K562 (cell line): ENCODE measurements at regions not wholly inside any gene's neighbourhood (a gene's known extent, or its start where the extent isn't known, plus 50 kb on each side); places are given as distances from the start of the nearest gene placed in this dataset.

Experiments used
- ATAC-seq: fragments of 200-7000 bp; cut with Tn5 transposase; 3 replicates; pipeline ENCODE4 v1.9.1; 2020; ENCODE audit warnings: moderate library complexity
- BruUV-seq: library from RNA; stranded (reverse); fragments of 400-500 nt; replicated peaks from 2 replicates; lab custom pipeline; 2021; lab: Mats Ljungman, UMichigan
- CTCF ChIA-PET: fragments of 300-600 bp; formaldehyde crosslinking; extraction: SDS; loops from one replicate; lab custom pipeline; 2021; ENCODE audit warnings: low intra/inter-chr PET ratio; lab: Yijun Ruan, JAX
- POLR2A ChIA-PET: fragments of 300-600, 350-650 bp; sonication (Branson Sonifier 250); formaldehyde crosslinking; extraction: SDS; loops from one replicate; lab custom pipeline; 2021; ENCODE audit warnings: antibody characterized with exemption, inconsistent platforms; lab: Yijun Ruan, JAX
- DNase-seq, 4 experiments: peaks; one replicate each; pipeline versions ENCODE4 v3.0.0 to v3.0.0-alpha.2; 2011 to 2018; ENCODE audit warnings: low spot score in 3 of 4, mixed read lengths in 3 of 4; ENCODE audit errors: extremely low read depth in 1 of 4
- FAIRE-seq: peaks from 2 replicates; lab custom pipeline; 2011; peaks lifted over from hg19 to GRCh38; lab: Jason Lieb, UNC
- H2AFZ ChIP-seq: 2 replicates; pipeline ENCODE4 v1.6.0; 2011; ENCODE audit warnings: low read depth, low read length, control low read depth, inconsistent platforms
- H3K27ac ChIP-seq: fragments of 200-600 bp; 3 replicates; pipeline ENCODE4 v1.8.0; 2011; ENCODE audit warnings: low read depth, mild to moderate bottlenecking, control low read depth, inconsistent platforms, low read length, moderate library complexity, mixed read lengths; ENCODE audit errors: extremely low read depth
- H3K27me3 ChIP-seq, 2 experiments: fragments of 300-600 bp in 1 of 2; 2 replicates in 1 of 2; 3 replicates in 1 of 2; pipeline versions ENCODE4 v1.6.0 to v1.8.0; 2011; ENCODE audit warnings: inconsistent platforms in 2 of 2, low read length in 2 of 2, mild to moderate bottlenecking in 1 of 2, mixed read lengths in 1 of 2, moderate library complexity in 1 of 2; ENCODE audit not compliant: control insufficient read depth in 2 of 2, insufficient read depth in 2 of 2
- H3K36me3 ChIP-seq: fragments of 300-600 bp; 3 replicates; pipeline ENCODE4 v1.8.0; 2011; ENCODE audit warnings: mild to moderate bottlenecking, low read length, inconsistent platforms; ENCODE audit not compliant: control insufficient read depth, insufficient read depth
- H3K4me1 ChIP-seq, 2 experiments: fragments of 200-600 bp in 1 of 2; replicated peaks in 1 of 2; 2 replicates in 1 of 2; 3 replicates in 1 of 2; pipeline versions ENCODE4 v1.5.1 to v1.8.0; 2011; ENCODE audit warnings: inconsistent platforms in 2 of 2, low read length in 2 of 2, mild to moderate bottlenecking in 1 of 2, mixed read lengths in 1 of 2, moderate library complexity in 1 of 2; ENCODE audit not compliant: control insufficient read depth in 2 of 2, insufficient read depth in 2 of 2
- H3K4me2 ChIP-seq: 2 replicates; pipeline ENCODE4 v1.6.1; 2011; ENCODE audit warnings: low read length, control low read depth, inconsistent platforms, mixed read lengths; ENCODE audit not compliant: insufficient read depth
- H3K4me3 ChIP-seq: fragments of 200-600 bp; sonication (generic), shearing (Covaris generic); 2 replicates; pipeline ENCODE4 v1.5.1; 2016; ENCODE audit warnings: control low read depth, inconsistent platforms
- H3K79me2 ChIP-seq: fragments of 200-600 bp; 3 replicates; pipeline ENCODE4 v1.8.0; 2011; ENCODE audit warnings: low read length, inconsistent platforms; ENCODE audit not compliant: control insufficient read depth, insufficient read depth
- H3K9ac ChIP-seq, 2 experiments: 2 replicates each; pipeline versions ENCODE4 v1.6.0 to v1.6.1; 2011; ENCODE audit warnings: low read depth in 2 of 2, low read length in 2 of 2, control low read depth in 1 of 2, inconsistent platforms in 1 of 2, mild to moderate bottlenecking in 1 of 2, mixed read lengths in 1 of 2; ENCODE audit not compliant: insufficient read depth in 1 of 2
- H3K9me1 ChIP-seq: one replicate; pipeline ENCODE4 v1.6.0; 2011; ENCODE audit warnings: inconsistent platforms, mild to moderate bottlenecking, low read length, moderate library complexity; ENCODE audit not compliant: control insufficient read depth, insufficient read depth
- H3K9me3 ChIP-seq: replicated peaks from 2 replicates; pipeline ENCODE4 v1.5.1; 2011; ENCODE audit warnings: low read depth, low read length, inconsistent platforms; ENCODE audit not compliant: control insufficient read depth, insufficient read depth
- H4K20me1 ChIP-seq: replicated peaks from 2 replicates; pipeline ENCODE4 v1.6.1; 2011; ENCODE audit warnings: low read length, inconsistent platforms, mixed read lengths; ENCODE audit not compliant: control insufficient read depth, insufficient read depth
- KLF6 ChIP-seq: fragments of 250-450 bp; sonication (Bioruptor Pico); IDR thresholded peaks from 2 replicates; pipeline ENCODE4 v1.4.0; 2020; ENCODE audit warnings: mild to moderate bottlenecking, moderate library complexity, borderline replicate concordance
- TAF9B ChIP-seq: fragments of 450-650 bp; IDR thresholded peaks from 2 replicates; pipeline ENCODE4 v1.6.1; 2018; ENCODE audit warnings: mild to moderate bottlenecking; ENCODE audit not compliant: partially characterized antibody
- ZBTB1 ChIP-seq: sonication (generic); formaldehyde crosslinking; IDR thresholded peaks from 2 replicates; pipeline ENCODE4 v1.8.1; 2023; ENCODE audit warnings: missing genetic modification reagents, low read depth, mild to moderate bottlenecking, borderline replicate concordance
- WGBS: fragments of 100-300 bp; shearing (Covaris generic); methylation state at CpG from one replicate; pipeline ENCODE4 v1.1.6; 2016; ENCODE audit warnings: low coverage, mixed read lengths; ENCODE audit not compliant: insufficient coverage; ENCODE audit errors: missing lambda C conversion rate; 5-methylcytosine and 5-hydroxymethylcytosine counted together
- in situ Hi-C: fragments of 300-500 bp; cut with MboI; formaldehyde crosslinking; loops from 4 replicates; pipeline ENCODE4 v1.15.0; 2018; ENCODE audit warnings: inconsistent platforms, mixed read lengths
- intact Hi-C: fragments of 100-400 bp; cut with micrococcal nuclease; formaldehyde crosslinking; loops from 2 replicates; pipeline ENCODE4 v1.14.2; 2022

DNA sequence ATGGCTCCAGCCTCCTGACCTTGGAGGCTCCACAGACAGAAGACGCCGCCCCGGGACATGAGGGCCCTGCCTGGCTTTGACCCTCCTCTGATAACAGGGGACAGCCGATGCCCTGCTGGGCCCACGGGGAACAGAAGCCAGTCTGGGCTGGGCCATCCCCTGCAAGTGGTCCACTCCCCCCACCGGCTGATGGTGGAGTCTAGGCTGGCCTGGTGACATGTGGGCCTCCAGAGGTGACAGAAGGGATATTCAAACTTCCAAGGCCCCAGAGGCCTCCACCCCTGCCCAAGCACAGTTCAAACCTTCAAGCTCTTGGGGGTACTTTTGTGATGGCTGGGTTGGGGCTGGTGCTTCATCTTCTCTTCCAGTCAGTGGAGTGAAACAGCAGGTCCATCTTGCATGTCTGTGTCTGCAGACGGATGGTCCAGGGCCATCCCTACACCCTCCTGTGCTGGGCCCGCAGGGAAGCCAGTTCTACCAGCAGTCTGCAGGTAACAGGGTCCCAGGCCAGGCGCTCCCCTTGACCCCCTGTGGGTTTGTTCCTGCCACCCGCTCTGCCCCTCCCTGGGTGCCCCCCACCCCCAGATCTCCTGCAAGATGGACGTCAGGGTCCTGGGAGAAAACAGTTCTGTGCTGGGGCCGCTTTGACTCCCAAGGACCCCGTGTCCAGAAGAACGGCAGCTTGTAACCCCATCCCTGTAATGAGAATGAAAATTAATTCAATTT is 929.9 kb downstream of the BRD1 start:
- H3K4me2 ChIP-seq, result no peak overlapping the region
- FAIRE-seq, result no peak
- BruUV-seq, result no TSS peak
- intact Hi-C loops, result no loop called here
- in situ Hi-C loops, result no loop called here
- H4K20me1 ChIP-seq, result no peaks in the 10 kb centered on the region; the same call in 1 of the 2 replicates
- H2AFZ ChIP-seq, result no peak overlapping the region
- CTCF ChIA-PET, result no interaction called here
- no peaks in the 10 kb centered on the region; a peak in 1 of 5 replicates for H3K4me1 ChIP-seq
- H3K79me2 ChIP-seq, result no peaks in the 10 kb centered on the region
- TF ChIP-seq ZBTB1 (CRISPR knock-in tag) (no peak), TAF9B (no peak), KLF6 (CRISPR knock-in tag) (no peak)
- TF ChIP-seq, all 486 proteins: peak for 0
- Histone ChIP-seq H3K36me3 (no peaks in the 10 kb centered on the region), H3K4me3 (no peak overlapping the region), H3K27ac (no peak overlapping the region), H3K9ac (no peak overlapping the region), H3K9me3 (no peaks in the 10 kb centered on the region), H3K27me3 (peaks cover 0 to 18% of the 10 kb centered on the region in 2 experiments; a peak in 2 of 5 replicates), H3K9me1 (no peaks in the 10 kb centered on the region)
- DNase-seq (no peak), ATAC-seq (no peak)
- 2% methylated on average over 7 of the region's 14 CpGs for WGBS
- POLR2A ChIA-PET, result no interaction called here
